SK-N-SH (cell line): ENCODE measurements at regions not wholly inside any gene's neighbourhood (a gene's known extent, or its start where the extent isn't known, plus 50 kb on each side); places are given as distances from the start of the nearest gene placed in this dataset.

Experiments
- ELF1 ChIP-seq: IDR thresholded peaks from 2 replicates; pipeline ENCODE4 v1.4.0; 2012
- EP300 ChIP-seq, 2 experiments: IDR thresholded peaks; 2 replicates each; pipeline versions ENCODE4 v1.4.0 to v1.6.1; 2012; ENCODE audit warnings: borderline replicate concordance in 1 of 2, low read depth in 1 of 2, low read length in 1 of 2
- EZH2phosphoT487 ChIP-seq: fragments of 200-600 bp; sonication (generic); IDR thresholded peaks from 2 replicates; pipeline ENCODE4 v1.6.1; 2017; ENCODE audit warnings: low read depth, mixed run types, mild to moderate bottlenecking, antibody characterized with exemption, moderate library complexity, borderline replicate concordance
- FOSL2 ChIP-seq: IDR thresholded peaks from 2 replicates; pipeline ENCODE4 v1.4.0; 2012; ENCODE audit warnings: low read depth, mild to moderate bottlenecking, moderate library complexity, borderline replicate concordance
- MXI1 ChIP-seq: IDR thresholded peaks from 2 replicates; pipeline ENCODE4 v1.6.1; 2012; ENCODE audit warnings: mild to moderate bottlenecking, low read depth, low read length, improper control_type of control experiment
- NFIC ChIP-seq: IDR thresholded peaks from 2 replicates; pipeline ENCODE4 v1.4.0; 2012; ENCODE audit warnings: borderline replicate concordance
- RCOR1 ChIP-seq: fragments of 150-350 bp; IDR thresholded peaks from 2 replicates; pipeline ENCODE4 v1.6.1; 2017; ENCODE audit warnings: antibody characterized with exemption, low read length
- RFX5 ChIP-seq: IDR thresholded peaks from 2 replicates; pipeline ENCODE4 v1.6.1; 2012; ENCODE audit warnings: mild to moderate bottlenecking, improper control_type of control experiment, low read length
- SMC3 ChIP-seq: IDR thresholded peaks from 2 replicates; pipeline ENCODE4 v1.6.1; 2012; ENCODE audit warnings: low read depth, low read length, improper control_type of control experiment
- TAF1 ChIP-seq: IDR thresholded peaks from 2 replicates; pipeline ENCODE4 v1.6.1; 2012; ENCODE audit warnings: low read depth, mild to moderate bottlenecking, low read length, moderate library complexity, borderline replicate concordance
- TCF12 ChIP-seq: IDR thresholded peaks from 2 replicates; pipeline ENCODE4 v1.4.0; 2012
- TEAD4 ChIP-seq: IDR thresholded peaks from 2 replicates; pipeline ENCODE4 v1.4.0; 2012; ENCODE audit warnings: mild to moderate bottlenecking, borderline replicate concordance; ENCODE audit not compliant: insufficient read depth
- TF ChIP-seq, protein P1 (sequence below): fragments of 200-600 bp; sonication (generic); IDR thresholded peaks from 2 replicates; pipeline ENCODE4 v1.6.1; 2017; ENCODE audit warnings: antibody characterized with exemption, mild to moderate bottlenecking, moderate library complexity
- TF ChIP-seq, protein P2 (sequence below): fragments of 150-350 bp; IDR thresholded peaks from 2 replicates; pipeline ENCODE4 v1.6.1; 2017; ENCODE audit warnings: antibody characterized with exemption, low read length, low read depth, borderline replicate concordance

DNA sequence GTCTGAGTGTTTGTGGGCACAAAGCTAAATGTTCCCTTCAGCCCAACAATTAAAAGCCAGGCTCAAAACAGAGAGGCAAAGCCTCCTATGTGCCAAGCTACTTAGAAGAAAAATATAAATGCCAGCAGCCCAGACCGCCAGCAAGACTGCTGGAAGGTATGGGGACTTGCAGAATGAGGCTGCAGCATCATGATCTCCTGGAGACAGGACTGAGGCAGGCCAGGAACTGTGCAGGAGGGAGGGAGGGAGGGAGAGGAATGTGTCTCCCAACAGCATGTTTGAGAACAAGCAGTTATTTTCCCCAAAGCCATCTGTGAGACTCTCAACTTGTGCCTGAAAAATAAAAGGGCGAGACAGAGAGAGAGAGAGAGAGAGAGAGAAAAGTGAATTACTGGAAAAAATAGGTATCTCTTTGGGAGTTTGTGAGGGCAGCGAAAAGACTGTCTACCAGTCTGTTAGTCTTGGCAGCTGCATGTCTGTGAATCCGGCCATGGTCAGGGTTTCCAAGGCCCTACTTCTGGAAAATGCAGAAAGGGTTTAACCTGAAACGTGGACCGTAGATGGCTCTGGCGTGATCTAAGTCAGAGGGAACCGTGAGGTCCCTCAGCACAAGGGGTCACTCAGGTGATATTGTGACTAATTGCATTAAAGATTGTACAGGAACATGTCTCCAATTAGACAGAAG is 139.7 kb upstream of the COL8A1 start:
- TF ChIP-seq TCF12, result no peak
- no peak for TF ChIP-seq RCOR1
- TF ChIP-seq, protein P1, sequence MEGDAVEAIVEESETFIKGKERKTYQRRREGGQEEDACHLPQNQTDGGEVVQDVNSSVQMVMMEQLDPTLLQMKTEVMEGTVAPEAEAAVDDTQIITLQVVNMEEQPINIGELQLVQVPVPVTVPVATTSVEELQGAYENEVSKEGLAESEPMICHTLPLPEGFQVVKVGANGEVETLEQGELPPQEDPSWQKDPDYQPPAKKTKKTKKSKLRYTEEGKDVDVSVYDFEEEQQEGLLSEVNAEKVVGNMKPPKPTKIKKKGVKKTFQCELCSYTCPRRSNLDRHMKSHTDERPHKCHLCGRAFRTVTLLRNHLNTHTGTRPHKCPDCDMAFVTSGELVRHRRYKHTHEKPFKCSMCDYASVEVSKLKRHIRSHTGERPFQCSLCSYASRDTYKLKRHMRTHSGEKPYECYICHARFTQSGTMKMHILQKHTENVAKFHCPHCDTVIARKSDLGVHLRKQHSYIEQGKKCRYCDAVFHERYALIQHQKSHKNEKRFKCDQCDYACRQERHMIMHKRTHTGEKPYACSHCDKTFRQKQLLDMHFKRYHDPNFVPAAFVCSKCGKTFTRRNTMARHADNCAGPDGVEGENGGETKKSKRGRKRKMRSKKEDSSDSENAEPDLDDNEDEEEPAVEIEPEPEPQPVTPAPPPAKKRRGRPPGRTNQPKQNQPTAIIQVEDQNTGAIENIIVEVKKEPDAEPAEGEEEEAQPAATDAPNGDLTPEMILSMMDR, result no peak
- no peak for TF ChIP-seq EP300 (IDR thresholded peaks at IDR 0.05; ENCODE audit: borderline replicate concordance in 1 of 2, low read depth in 1 of 2, low read length in 1 of 2)
- TF ChIP-seq TAF1, result no peak
- TF ChIP-seq ELF1, result no peak
- TF ChIP-seq MXI1, result no peak
- TF ChIP-seq, protein P2, sequence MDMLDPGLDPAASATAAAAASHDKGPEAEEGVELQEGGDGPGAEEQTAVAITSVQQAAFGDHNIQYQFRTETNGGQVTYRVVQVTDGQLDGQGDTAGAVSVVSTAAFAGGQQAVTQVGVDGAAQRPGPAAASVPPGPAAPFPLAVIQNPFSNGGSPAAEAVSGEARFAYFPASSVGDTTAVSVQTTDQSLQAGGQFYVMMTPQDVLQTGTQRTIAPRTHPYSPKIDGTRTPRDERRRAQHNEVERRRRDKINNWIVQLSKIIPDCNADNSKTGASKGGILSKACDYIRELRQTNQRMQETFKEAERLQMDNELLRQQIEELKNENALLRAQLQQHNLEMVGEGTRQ, result no peak
- no peak for TF ChIP-seq NFIC
- TF ChIP-seq TEAD4, result no peak
- TF ChIP-seq SMC3, result no peak
- TF ChIP-seq EZH2phosphoT487, result no peak
- no peak for TF ChIP-seq RFX5
- no peak for TF ChIP-seq FOSL2
